ENCODE measurements at regions not wholly inside any gene's neighbourhood (a gene's known extent, or its start where the extent isn't known, plus 50 kb on each side); places are given as distances from the start of the nearest gene placed in this dataset.

GRCh38 chr13:106375085-106375484, 160.4 kb downstream of the EFNB2 start:
- Histone ChIP-seq H3K4me1 (peaks cover 0 to 27% (median 25%) of the 10 kb centered on the region in 4 donors), H3K27ac (no peak overlapping the region), H3K9me3 (no peaks in the 10 kb centered on the region), H3K4me3 (no peak overlapping the region), H3K27me3 (no peaks in the 10 kb centered on the region), H3K36me3 (no peaks in the 10 kb centered on the region)
- DNase-seq: no peak
- TF ChIP-seq POLR2A (IDR thresholded peaks at IDR 0.05) (no peak), CTCF (IDR thresholded peaks at IDR 0.05) (no peak), EP300 (IDR thresholded peaks at IDR 0.05) (no peak), POLR2AphosphoS5 (IDR thresholded peaks at IDR 0.05) (no peak)
- intact Hi-C loops (cut with DNase I): no loop called here
- WGBS, 2 donors: 97 to 98% methylated on average over 20 of the region's 20 CpGs

GRCh38 chr13:106374631-106375030, 160.8 kb downstream of the EFNB2 start:
- TF ChIP-seq EP300 (IDR thresholded peaks at IDR 0.05): no peak
- no peak for TF ChIP-seq POLR2A (IDR thresholded peaks at IDR 0.05)
- no peak for TF ChIP-seq POLR2AphosphoS5 (IDR thresholded peaks at IDR 0.05)
- no peak for TF ChIP-seq CTCF (IDR thresholded peaks at IDR 0.05)
- Histone ChIP-seq H3K27me3 (no peaks in the 10 kb centered on the region), H3K36me3 (no peaks in the 10 kb centered on the region), H3K9me3 (no peaks in the 10 kb centered on the region), H3K27ac (peak overlapping the region in 3 of 4 donors; percentile 34 to 75 (median 64)), H3K4me3 (no peak overlapping the region), H3K4me1 (peaks cover 0 to 27% (median 25%) of the 10 kb centered on the region in 4 donors)
- WGBS, 2 donors: 94 to 95% methylated on average over 10 of the region's 10 CpGs
- DNase-seq: no peak
- intact Hi-C loops (cut with DNase I): no loop called here

GRCh38 chr13:106373989-106374572, 161.4 kb downstream of the EFNB2 start:
- intact Hi-C loops (cut with DNase I): no loop called here
- peak; percentile 72 for DNase-seq

GRCh38 chr13:106373304-106373988, 162.0 kb downstream of the EFNB2 start:
- H3K27ac ChIP-seq: peak overlapping the region in 3 of 4 donors; percentile 44 to 75 (median 64)
- no peak overlapping the region for H3K4me3 ChIP-seq
- peaks cover 0 to 27% (median 25%) of the 10 kb centered on the region in 4 donors for H3K4me1 ChIP-seq
- intact Hi-C loops (cut with DNase I): no loop called here
- no peak for DNase-seq
- 36 to 43% methylated on average over 7 of the region's 7 CpGs for WGBS, 2 donors
- H3K27me3 ChIP-seq: no peaks in the 10 kb centered on the region
- H3K9me3 ChIP-seq: no peaks in the 10 kb centered on the region
- H3K36me3 ChIP-seq: no peaks in the 10 kb centered on the region
- no peak for TF ChIP-seq EP300 (IDR thresholded peaks at IDR 0.05)

More at GRCh38 chr13:106373989-106374572, 161.4 kb downstream of the EFNB2 start:
- H3K4me3 ChIP-seq: no peak overlapping the region
- H3K36me3 ChIP-seq: no peaks in the 10 kb centered on the region
- TF ChIP-seq POLR2A (IDR thresholded peaks at IDR 0.05): no peak
- no peak for TF ChIP-seq EP300 (IDR thresholded peaks at IDR 0.05)
- TF ChIP-seq POLR2AphosphoS5 (IDR thresholded peaks at IDR 0.05): no peak
- no peak for TF ChIP-seq CTCF (IDR thresholded peaks at IDR 0.05)
- H3K4me1 ChIP-seq: peaks cover 0 to 27% (median 25%) of the 10 kb centered on the region in 4 donors
- WGBS, 2 donors: 40 to 75% methylated on average over 4 of the region's 4 CpGs
- H3K27ac ChIP-seq: peak overlapping the region in 3 of 4 donors; percentile 44 to 75 (median 64)
- H3K9me3 ChIP-seq: no peaks in the 10 kb centered on the region
- no peaks in the 10 kb centered on the region for H3K27me3 ChIP-seq
